HCT116 (cell line): ENCODE measurements at regions not wholly inside any gene's neighbourhood (a gene's known extent, or its start where the extent isn't known, plus 50 kb on each side); places are given as distances from the start of the nearest gene placed in this dataset.

Source experiments
- TF ChIP-seq, protein P1 (sequence below), 3 experiments: fragments of 200-600 bp in 1 of 3; sonication (generic) in 1 of 3; IDR thresholded peaks in 2 of 3; conservative IDR thresholded peaks in 1 of 3; 2 replicates each; pipeline ENCODE4 v1.5.1; 2012 to 2017; ENCODE audit warnings: low read depth in 2 of 3, low read length in 2 of 3, antibody characterized with exemption in 1 of 3, borderline replicate concordance in 1 of 3, control low read depth in 1 of 3, mild to moderate bottlenecking in 1 of 3, mixed read lengths in 1 of 3, mixed run types in 1 of 3, moderate library complexity in 1 of 3; ENCODE audit not compliant: insufficient read depth in 1 of 3
- TF ChIP-seq, protein P2 (sequence below): IDR thresholded peaks from 2 replicates; pipeline ENCODE4 v1.6.1; 2012

DNA sequence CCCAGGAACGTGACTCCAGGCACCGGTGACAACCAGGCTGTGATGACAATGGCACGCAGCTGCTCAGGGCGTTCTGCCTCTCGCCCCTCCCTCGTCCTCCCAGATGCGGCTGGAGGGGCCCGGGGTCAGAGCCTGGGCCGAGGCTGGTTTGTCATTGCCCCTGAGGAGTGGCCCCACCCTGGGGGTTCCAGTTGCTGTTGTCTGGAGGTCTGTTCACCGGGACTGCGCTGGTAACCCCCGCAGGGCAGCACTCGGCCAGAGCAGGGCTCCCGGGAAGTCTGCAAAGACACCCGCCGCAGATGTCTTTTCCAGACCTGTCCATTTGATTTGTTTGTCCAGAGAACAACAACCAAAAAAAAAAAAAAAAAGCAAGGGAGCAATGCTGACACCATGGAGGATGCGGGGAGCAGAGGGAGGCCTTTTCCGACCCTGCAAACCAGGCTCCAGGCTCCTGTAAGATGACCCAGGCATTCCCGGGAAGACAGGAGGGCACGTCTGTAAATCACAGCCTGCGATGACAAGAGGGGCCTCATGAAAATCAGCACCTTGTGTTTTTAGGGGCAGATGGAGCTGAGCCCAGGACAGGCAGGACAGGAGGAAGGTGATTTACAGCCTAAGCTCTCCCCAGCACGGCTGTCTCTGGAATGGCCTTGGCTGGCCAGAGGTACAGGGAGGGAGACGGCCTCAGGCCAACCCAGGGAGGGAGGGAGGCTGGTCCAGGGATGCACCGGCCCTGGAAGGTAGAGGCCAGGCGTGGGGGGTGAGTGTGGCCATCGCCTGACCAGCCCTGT lies 189.3 kb downstream of the ERMARD start:
- TF ChIP-seq, protein P1, sequence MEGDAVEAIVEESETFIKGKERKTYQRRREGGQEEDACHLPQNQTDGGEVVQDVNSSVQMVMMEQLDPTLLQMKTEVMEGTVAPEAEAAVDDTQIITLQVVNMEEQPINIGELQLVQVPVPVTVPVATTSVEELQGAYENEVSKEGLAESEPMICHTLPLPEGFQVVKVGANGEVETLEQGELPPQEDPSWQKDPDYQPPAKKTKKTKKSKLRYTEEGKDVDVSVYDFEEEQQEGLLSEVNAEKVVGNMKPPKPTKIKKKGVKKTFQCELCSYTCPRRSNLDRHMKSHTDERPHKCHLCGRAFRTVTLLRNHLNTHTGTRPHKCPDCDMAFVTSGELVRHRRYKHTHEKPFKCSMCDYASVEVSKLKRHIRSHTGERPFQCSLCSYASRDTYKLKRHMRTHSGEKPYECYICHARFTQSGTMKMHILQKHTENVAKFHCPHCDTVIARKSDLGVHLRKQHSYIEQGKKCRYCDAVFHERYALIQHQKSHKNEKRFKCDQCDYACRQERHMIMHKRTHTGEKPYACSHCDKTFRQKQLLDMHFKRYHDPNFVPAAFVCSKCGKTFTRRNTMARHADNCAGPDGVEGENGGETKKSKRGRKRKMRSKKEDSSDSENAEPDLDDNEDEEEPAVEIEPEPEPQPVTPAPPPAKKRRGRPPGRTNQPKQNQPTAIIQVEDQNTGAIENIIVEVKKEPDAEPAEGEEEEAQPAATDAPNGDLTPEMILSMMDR (IDR thresholded peaks at IDR 0.05 in 2 of 3, conservative IDR thresholded peaks at IDR 0.05 in 1 of 3; ENCODE audit: borderline replicate concordance in 1 of 3, insufficient read depth in 1 of 3, low read depth in 2 of 3, low read length in 2 of 3): no peak
- TF ChIP-seq, protein P2, sequence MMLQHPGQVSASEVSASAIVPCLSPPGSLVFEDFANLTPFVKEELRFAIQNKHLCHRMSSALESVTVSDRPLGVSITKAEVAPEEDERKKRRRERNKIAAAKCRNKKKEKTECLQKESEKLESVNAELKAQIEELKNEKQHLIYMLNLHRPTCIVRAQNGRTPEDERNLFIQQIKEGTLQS: no peak
